ENCODE measurements at regions not wholly inside any gene's neighbourhood (a gene's known extent, or its start where the extent isn't known, plus 50 kb on each side); places are given as distances from the start of the nearest gene placed in this dataset.
"Not testable (repeated sequence)": the region's sequence is repeated elsewhere in the genome, so short reads cannot be mapped to it uniquely, and the experiment has no call there.

DNA sequence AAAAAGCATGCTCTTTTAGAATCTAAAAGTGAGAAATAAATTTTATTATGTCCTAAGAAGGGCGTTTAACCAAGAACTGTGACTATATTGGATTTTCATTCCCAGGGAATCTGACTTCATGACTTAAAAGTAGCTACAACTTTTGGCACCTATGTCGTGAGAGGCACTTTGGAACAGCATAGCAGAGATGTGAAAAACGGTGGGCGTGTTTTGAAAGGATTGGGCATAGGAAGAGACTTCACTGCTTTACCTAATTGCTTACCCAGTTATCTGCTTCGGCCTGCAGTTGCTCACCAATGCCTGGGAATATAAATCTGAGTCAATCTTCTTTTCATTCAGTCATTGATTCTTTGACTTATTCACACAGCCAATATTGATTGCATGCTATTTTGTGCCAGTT is 363.4 kb downstream of the DNAH5 start:
- Mint-ChIP-seq H3K4me3 (no peak overlapping the region), H3K36me3 (no peaks in the 10 kb centered on the region), H3K27me3 (no peaks in the 10 kb centered on the region), H3K9me3 (peaks cover 4% of the 10 kb centered on the region), H3K27ac (no peak overlapping the region), H3K4me1 (no peaks in the 10 kb centered on the region)
- ATAC-seq = no peak

DNA sequence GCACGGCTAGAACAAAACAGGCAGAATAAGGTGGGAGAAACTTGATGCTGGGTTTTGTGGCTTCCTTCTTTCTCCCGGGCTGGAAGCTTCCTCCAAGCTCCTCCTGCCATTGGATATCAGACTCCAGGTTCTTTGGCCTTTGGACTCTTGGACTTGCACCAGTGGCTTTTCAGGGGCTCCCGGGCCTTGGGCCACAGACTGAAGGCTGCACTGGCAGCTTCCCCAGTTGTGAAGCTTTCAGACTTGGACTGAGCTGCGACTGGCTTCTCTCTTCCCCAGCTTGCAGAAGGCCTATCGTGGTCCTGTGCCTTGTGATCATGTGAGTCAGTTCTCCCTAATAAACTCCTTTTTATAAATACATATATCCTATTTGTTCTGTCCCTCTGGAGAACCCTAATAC is 364.4 kb downstream of the DNAH5 start:
- no peaks in the 10 kb centered on the region for H3K36me3 Mint-ChIP-seq
- ATAC-seq = no peak
- peaks cover 4% of the 10 kb centered on the region for H3K9me3 Mint-ChIP-seq
- H3K4me1 Mint-ChIP-seq = no peaks in the 10 kb centered on the region
- no peak overlapping the region for H3K4me3 Mint-ChIP-seq
- H3K27ac Mint-ChIP-seq = no peak overlapping the region
- H3K27me3 Mint-ChIP-seq = no peaks in the 10 kb centered on the region

DNA sequence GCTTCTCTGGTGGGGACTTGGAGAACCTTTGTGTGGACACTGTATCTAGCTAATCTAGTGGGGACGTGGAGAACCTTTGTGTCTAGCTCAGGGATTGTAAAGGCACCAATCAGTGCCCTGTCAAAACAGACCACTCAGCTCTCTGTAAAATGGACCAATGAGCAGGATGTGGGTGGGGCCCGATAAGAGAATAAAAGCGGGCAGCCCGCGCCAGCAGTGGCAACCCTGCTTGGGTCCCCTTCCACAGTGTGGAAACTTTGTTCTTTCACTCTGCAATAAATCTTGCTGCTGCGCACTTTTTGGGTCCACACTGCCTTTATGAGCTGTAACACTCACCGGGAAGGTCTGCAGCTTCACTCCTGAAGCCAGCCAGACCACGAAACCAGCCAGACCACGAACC is 365.4 kb downstream of the DNAH5 start:
- not testable (repeated sequence) for H3K36me3 Mint-ChIP-seq, H3K4me1 Mint-ChIP-seq, ATAC-seq, H3K27ac Mint-ChIP-seq, H3K27me3 Mint-ChIP-seq, H3K9me3 Mint-ChIP-seq, H3K4me3 Mint-ChIP-seq

DNA sequence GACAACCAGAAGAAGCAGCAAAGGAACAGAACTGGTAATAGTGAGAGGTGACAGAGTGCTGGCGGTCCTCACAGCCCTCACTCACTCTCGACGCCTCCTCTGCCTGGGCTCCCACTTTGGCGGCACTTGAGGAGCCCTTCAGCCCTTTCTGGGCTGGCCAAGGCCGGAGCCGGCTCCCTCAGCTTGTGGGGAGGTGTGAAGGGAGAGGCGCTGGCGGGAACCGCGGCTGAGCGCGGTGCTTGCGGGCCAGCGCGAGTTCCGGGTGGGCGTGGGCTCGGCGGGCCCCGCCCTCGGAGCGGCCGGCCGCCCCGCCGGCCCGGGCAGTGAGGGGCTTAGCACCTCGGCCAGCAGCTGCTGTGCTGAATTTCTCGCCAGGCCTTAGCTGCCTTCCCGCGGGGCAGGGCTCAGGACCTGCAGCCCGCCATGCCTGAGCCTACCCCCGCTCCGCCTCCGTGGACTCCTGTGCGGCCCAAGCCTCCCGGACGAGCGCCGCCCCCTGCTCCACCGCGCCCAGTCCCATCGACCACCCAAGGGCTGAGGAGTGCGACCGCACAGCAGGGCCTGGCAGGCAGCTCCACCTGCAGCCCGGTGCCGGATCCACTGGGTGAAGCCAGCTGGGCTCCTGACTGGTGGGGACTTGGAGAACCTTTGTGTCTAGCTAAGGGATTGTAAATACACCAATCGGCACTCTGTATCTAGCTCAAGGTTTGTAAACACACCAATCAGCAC is 366.0 kb downstream of the DNAH5 start:
- not testable (repeated sequence) for H3K4me1 Mint-ChIP-seq, H3K36me3 Mint-ChIP-seq, H3K4me3 Mint-ChIP-seq, ATAC-seq, H3K27me3 Mint-ChIP-seq, H3K27ac Mint-ChIP-seq, H3K9me3 Mint-ChIP-seq

DNA sequence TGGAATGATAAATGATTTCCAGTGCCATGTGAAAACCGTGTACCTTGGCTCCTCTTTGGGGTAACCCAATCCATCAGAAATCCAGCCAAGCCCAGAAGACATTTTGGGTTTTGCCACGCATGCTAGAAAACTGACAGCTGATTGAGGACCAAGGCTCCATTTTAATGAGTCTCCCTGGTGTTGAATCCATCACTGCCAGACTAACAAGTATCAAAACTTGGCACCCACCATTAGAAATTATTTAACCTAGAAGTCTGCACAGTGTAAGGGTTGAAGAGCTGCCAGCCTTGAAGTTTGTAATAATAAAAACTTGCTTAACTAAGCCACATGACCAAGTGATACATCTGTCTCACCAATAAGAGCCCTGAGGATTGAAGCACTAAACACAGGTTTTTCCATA is 369.9 kb downstream of the DNAH5 start:
- Mint-ChIP-seq H3K4me1 (no peaks in the 10 kb centered on the region), H3K4me3 (no peak overlapping the region), H3K27ac (no peak overlapping the region), H3K9me3 (peaks cover 4% of the 10 kb centered on the region), H3K36me3 (no peaks in the 10 kb centered on the region), H3K27me3 (no peaks in the 10 kb centered on the region)
- ATAC-seq = no peak

DNA sequence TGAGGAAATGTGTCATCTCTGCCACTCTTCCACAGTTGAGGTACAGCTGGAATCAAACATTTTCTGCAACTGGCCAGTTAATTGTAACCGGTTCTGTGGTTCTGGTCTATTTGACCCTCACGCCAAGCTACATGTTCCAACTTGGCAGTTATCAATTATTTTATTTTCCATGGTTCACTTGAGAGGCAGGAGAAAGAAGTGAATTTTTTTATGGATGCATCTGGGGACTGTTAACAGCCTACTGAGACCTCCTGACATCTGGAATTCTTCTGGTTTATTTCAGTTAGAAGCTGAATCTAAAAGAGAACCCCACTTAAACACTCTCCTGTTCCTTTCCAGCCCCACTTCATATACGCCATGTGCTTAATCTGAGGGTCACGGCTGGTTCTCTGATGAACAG is 372.3 kb downstream of the DNAH5 start:
- no peak overlapping the region for H3K27ac Mint-ChIP-seq
- ATAC-seq = no peak
- H3K27me3 Mint-ChIP-seq = no peaks in the 10 kb centered on the region
- H3K36me3 Mint-ChIP-seq = no peaks in the 10 kb centered on the region
- no peak overlapping the region for H3K4me3 Mint-ChIP-seq
- no peaks in the 10 kb centered on the region for H3K9me3 Mint-ChIP-seq
- H3K4me1 Mint-ChIP-seq = no peaks in the 10 kb centered on the region

DNA sequence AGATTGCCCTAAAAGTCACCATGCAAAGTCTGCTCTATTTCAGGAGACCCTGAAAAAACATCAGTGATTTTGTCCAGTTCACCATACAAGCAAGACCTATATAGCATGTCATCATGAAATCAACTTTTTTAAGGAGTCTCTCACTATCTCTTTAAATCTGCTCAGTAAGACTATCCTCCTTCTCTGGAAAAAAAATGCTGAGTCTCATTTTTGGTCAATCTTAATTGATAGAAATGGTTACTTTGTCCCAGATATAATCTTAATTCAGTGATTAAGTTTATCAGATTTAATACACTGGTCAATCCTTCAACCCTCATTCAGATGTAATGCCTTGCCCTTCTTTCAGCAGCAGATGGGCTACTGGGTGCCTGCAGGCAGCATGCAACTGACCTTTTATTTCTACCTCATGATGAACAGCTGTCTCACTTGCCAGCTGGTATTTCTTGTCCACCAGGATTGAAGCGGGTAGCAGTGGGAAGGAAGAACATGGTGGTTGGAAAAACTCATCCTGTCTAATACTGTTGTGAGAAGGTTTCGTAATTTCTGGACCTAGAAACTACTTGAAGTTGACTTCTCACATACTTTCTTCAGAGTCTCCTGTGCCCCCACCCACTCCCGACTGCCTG is 375.3 kb downstream of the DNAH5 start:
- peaks cover 2% of the 10 kb centered on the region for H3K9me3 Mint-ChIP-seq
- H3K4me3 Mint-ChIP-seq = no peak overlapping the region
- H3K36me3 Mint-ChIP-seq = no peaks in the 10 kb centered on the region
- no peaks in the 10 kb centered on the region for H3K4me1 Mint-ChIP-seq
- no peaks in the 10 kb centered on the region for H3K27me3 Mint-ChIP-seq
- no peak for ATAC-seq
- H3K27ac Mint-ChIP-seq = no peak overlapping the region

DNA sequence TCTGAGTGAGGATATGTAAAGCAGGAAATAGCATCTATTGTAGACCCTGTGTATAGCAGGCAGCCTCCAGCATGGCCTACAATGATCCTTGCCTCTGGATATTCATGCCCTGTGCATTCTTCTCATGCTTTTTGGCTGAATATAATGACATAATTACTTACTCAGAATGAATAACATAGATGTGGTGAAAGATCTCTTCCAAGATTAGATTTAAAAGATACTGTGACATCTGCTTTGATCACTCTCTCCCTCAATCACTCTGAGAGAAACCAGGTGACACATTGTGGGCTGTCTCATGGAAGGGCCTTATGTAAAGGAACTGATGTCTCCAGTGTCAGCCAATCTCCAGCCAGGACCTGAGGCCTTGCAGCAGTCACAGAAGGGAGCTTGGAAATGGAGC is 376.7 kb downstream of the DNAH5 start:
- peak; percentile 36 for ATAC-seq
- H3K27me3 Mint-ChIP-seq = no peaks in the 10 kb centered on the region
- no peaks in the 10 kb centered on the region for H3K36me3 Mint-ChIP-seq
- no peak overlapping the region for H3K4me3 Mint-ChIP-seq
- no peaks in the 10 kb centered on the region for H3K4me1 Mint-ChIP-seq
- H3K27ac Mint-ChIP-seq = no peak overlapping the region
- H3K9me3 Mint-ChIP-seq = peaks cover 5% of the 10 kb centered on the region

DNA sequence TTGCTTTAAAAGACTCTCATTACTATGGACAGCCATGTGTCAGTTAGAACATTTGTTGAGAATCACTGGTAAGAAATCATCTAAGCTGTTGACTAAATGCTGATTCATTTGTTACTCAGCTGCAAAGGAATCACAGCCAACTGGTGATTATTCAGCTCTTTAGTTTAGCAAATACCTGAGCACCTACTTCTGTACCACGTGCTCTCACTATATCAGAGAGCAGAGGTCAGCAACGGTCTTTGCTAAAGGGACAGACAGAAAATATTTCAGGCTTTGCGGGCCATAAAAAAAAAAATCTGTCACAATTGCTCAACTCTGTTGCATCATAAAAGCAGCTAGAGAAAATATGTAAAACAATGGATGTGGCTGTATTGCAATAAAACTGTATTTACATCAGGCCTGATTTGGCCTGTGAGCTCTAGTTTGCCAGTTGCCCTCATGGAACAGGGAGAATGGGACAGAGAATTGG is 377.6 kb downstream of the DNAH5 start:
- H3K9me3 Mint-ChIP-seq = peaks cover 5% of the 10 kb centered on the region
- H3K27ac Mint-ChIP-seq = no peak overlapping the region
- no peak for ATAC-seq
- H3K4me1 Mint-ChIP-seq = no peaks in the 10 kb centered on the region
- no peaks in the 10 kb centered on the region for H3K36me3 Mint-ChIP-seq
- no peak overlapping the region for H3K4me3 Mint-ChIP-seq
- H3K27me3 Mint-ChIP-seq = no peaks in the 10 kb centered on the region

DNA sequence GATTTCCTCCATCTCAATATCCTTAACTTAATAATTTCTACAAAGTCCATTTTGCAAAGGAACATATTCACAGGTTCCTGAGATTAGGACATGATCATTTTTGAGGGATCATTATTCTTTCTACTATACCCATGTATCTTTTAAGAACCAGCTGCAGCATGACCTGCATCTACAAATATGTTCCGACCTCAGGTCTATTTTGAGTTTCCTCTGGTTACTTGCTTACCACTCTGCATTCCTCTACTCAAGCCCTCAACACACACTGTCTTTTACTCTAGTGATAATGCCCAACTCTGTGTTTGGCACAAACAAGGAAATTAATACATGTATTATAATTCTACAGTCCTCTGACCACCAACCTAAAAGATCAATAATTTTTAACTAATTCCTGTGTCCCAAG is 386.1 kb downstream of the DNAH5 start:
- Mint-ChIP-seq H3K36me3 (no peaks in the 10 kb centered on the region), H3K27ac (no peak overlapping the region), H3K9me3 (peaks cover 2% of the 10 kb centered on the region), H3K27me3 (no peaks in the 10 kb centered on the region), H3K4me3 (no peak overlapping the region), H3K4me1 (no peaks in the 10 kb centered on the region)
- ATAC-seq = no peak

DNA sequence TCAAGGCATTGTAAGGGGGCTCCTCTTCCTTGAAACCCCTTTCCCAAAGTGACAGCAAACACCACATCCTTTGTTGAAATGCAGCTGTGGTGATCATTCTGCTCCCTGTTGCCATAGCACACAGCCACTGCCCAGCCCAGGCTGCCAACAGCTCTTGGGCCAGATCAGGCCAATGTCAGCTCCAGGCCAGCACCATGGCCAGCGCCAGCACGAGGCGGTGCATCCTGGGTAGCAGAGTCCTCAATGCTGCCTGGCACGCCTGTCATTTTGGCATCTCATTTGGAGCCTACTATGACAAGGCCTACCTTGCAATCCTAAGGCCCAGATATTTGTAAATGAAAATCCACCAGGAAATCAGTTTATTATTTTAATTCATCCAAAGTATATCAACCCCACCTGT is 390.6 kb downstream of the DNAH5 start:
- ATAC-seq = no peak
- Mint-ChIP-seq H3K27ac (no peak overlapping the region), H3K9me3 (no peaks in the 10 kb centered on the region), H3K36me3 (no peaks in the 10 kb centered on the region), H3K4me3 (no peak overlapping the region), H3K4me1 (no peaks in the 10 kb centered on the region), H3K27me3 (no peaks in the 10 kb centered on the region)

DNA sequence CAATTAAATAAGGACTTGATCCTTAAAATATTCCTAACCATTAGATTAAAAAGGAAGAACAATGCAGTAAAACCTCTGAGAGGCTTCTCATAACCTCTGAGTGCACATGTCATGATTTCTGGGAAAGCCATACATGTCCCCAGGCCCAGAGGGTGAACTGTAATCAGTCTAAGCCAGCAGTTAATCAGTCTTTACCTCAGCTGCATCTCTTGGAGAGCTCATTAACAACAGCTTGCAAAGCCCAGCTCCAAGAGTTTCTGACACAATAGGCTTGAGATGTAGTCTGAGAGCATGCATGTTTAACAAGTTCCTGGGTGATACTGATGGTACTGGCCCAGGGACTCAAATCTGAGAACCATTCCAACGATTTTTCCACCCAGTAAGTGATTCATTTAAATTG is 392.1 kb downstream of the DNAH5 start:
- Mint-ChIP-seq H3K4me1 (no peaks in the 10 kb centered on the region), H3K36me3 (no peaks in the 10 kb centered on the region), H3K27me3 (no peaks in the 10 kb centered on the region), H3K4me3 (no peak overlapping the region), H3K9me3 (no peaks in the 10 kb centered on the region), H3K27ac (no peak overlapping the region)
- ATAC-seq = peak; percentile 27

DNA sequence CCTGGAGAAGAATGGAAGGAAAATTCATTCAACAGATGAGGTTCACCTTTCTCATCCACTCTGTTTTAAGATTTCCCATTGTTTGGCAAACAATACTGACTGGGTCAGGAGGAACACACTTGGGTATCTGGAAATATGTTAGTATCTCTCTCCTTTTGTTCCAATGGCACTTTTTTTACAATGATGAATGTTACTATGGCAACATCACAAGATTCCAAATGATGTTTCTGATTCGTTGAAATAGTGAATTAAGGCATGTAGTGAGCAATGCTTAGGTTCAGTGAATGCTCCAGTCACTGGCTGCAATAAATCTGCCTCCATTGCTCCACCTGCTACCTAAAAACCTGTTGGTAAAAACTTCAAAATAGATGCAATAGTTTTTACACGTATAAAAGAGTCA is 392.8 kb downstream of the DNAH5 start:
- ATAC-seq = no peak
- Mint-ChIP-seq H3K36me3 (no peaks in the 10 kb centered on the region), H3K27me3 (no peaks in the 10 kb centered on the region), H3K9me3 (no peaks in the 10 kb centered on the region), H3K4me3 (no peak overlapping the region), H3K4me1 (no peaks in the 10 kb centered on the region), H3K27ac (no peak overlapping the region)

DNA sequence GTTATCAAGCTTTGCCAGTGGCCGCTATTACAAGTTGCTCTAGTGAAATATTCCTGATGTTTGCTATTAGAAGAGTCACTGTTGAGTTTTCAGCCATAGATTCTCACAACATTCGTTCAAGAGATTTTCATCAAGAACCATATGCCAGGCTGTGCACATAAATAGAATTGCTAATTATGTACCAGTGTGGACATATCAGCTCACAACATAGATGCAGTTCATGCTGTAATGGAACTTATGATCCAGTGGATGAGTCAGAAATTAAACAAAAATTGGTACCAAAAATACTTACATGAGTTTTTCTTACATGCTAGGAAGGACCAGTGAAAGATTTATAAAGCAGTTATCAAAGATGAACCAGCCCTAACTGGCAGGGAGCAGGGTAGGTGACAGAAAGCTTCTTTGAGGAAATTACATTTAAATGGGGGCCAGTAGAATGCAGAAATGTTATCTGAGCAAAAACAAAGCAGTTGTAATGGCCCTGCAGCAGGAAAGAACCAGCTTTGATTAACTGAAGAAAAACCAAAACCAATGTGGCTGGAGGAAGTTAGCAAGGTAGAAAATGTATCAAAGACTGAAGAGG is 404.2 kb downstream of the DNAH5 start:
- Mint-ChIP-seq H3K36me3 (no peaks in the 10 kb centered on the region), H3K4me1 (no peaks in the 10 kb centered on the region), H3K27ac (no peak overlapping the region), H3K9me3 (peaks cover 9% of the 10 kb centered on the region), H3K27me3 (no peaks in the 10 kb centered on the region), H3K4me3 (no peak overlapping the region)
- no peak for ATAC-seq

DNA sequence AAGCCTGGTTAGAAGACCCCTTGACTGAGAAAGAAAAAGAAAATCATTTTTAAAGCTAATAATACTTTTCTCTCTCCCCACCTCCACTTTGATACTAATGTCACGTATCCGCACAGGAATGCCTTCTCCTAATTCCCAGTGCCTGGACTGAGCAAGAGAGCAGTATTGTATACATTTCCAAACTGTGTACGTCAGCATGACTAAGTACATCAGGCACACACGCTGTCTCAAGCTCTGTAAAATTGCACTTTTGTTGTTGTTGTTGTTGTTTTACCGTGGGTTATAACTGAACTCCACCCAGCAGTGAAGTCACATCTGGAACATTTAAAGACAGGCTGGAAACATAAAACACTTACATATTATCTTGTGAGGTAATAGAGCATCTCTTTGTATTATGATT is 407.6 kb downstream of the DNAH5 start:
- no peaks in the 10 kb centered on the region for H3K4me1 Mint-ChIP-seq
- H3K9me3 Mint-ChIP-seq = peaks cover 3% of the 10 kb centered on the region
- H3K27ac Mint-ChIP-seq = no peak overlapping the region
- no peak overlapping the region for H3K4me3 Mint-ChIP-seq
- H3K36me3 Mint-ChIP-seq = no peaks in the 10 kb centered on the region
- no peaks in the 10 kb centered on the region for H3K27me3 Mint-ChIP-seq
- no peak for ATAC-seq

DNA sequence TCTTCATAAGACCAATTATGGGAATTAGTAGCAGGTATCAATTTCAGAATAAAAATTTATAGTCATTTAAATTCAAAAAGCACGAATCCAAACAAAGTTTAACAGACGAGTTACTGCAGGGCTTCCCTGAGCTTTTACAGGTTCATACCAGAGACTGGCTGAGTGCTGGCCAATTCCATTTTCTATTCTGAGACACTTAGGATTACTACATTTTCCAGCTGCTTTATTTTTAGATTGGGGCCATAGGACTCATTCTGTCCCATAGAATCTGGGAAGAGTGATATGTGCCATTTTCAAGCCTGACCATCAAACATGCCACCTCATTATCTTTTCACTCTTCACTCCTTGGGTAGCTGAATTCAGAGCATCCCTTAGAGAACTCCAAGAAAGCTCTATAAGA is 410.7 kb downstream of the DNAH5 start:
- no peak for ATAC-seq
- H3K4me1 Mint-ChIP-seq = no peaks in the 10 kb centered on the region
- no peak overlapping the region for H3K4me3 Mint-ChIP-seq
- H3K27me3 Mint-ChIP-seq = no peaks in the 10 kb centered on the region
- no peak overlapping the region for H3K27ac Mint-ChIP-seq
- H3K9me3 Mint-ChIP-seq = peaks cover 3% of the 10 kb centered on the region
- no peaks in the 10 kb centered on the region for H3K36me3 Mint-ChIP-seq
